SK-N-MC (cell line): ENCODE measurements at regions not wholly inside any gene's neighbourhood (a gene's known extent, or its start where the extent isn't known, plus 50 kb on each side); places are given as distances from the start of the nearest gene placed in this dataset.

Source experiments
- DNase-seq: peaks from one replicate; pipeline ENCODE4 v3.0.0-alpha.2; 2011; ENCODE audit warnings: low read depth, low spot score
- H3K27ac ChIP-seq: fragments of 200-600 bp; sonication (generic); 2 replicates; pipeline ENCODE4 v1.5.1; 2016; ENCODE audit warnings: mixed run types
- H3K36me3 ChIP-seq: fragments of 200-600 bp; sonication (generic); 2 replicates; pipeline ENCODE4 v1.6.1; 2017; ENCODE audit warnings: antibody characterized with exemption, low read length, mixed read lengths; ENCODE audit not compliant: insufficient read depth
- H3K4me3 ChIP-seq: fragments of 200-600 bp; sonication (generic); 2 replicates; pipeline ENCODE4 v1.5.1; 2016
- H3K9ac ChIP-seq: fragments of 200-600 bp; sonication (generic); 2 replicates; pipeline ENCODE4 v1.8.0; 2017; ENCODE audit warnings: mixed run types, mixed read lengths; ENCODE audit not compliant: insufficient read length
- H3K9me3 ChIP-seq: fragments of 200-600 bp; sonication (generic); 2 replicates; pipeline ENCODE4 v1.6.1; 2017; ENCODE audit warnings: low read depth, mild to moderate bottlenecking, antibody characterized with exemption, low read length, moderate library complexity, mixed read lengths
- EZH2 ChIP-seq: fragments of 200-600 bp; sonication (generic); IDR thresholded peaks from one replicate; pipeline ENCODE4 v1.6.1; 2017; ENCODE audit warnings: antibody characterized with exemption
- FOXP2 ChIP-seq: optimal IDR thresholded peaks from 2 replicates; pipeline ENCODE3; 2011; ENCODE audit warnings: mild to moderate bottlenecking, moderate library complexity; ENCODE audit not compliant: insufficient read depth; ENCODE audit errors: extremely low read length, control extremely low read depth
- POLR2AphosphoS5 ChIP-seq: IDR thresholded peaks from 2 replicates; pipeline ENCODE4 v1.6.1; 2012; ENCODE audit warnings: mild to moderate bottlenecking, low read depth, low read length, borderline replicate concordance

DNA sequence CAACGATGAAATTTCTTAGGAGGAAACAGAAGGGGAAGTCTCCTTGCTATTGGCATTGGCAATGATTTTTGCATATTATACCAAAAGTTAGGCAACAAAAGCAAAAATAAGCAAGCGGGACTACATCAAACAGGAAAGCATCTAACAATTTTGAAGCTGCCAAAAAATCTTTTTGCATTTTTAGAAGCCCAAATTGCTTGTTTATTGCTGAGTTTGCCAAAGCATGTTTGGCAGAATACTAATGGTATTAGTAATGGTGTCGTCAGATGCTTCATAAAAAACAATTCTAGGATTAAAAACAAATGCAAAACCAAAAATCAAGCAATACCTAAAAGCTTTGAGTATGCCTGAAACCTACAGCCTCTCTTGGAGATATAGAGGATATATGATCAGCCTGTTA lies 80.0 kb downstream of the GALR1 start:
- Histone ChIP-seq H3K9me3 (no peaks in the 10 kb centered on the region), H3K27ac (no peak overlapping the region), H3K9ac (no peak overlapping the region), H3K36me3 (no peaks in the 10 kb centered on the region), H3K4me3 (no peak overlapping the region)
- TF ChIP-seq FOXP2 (no peak), POLR2AphosphoS5 (no peak), EZH2 (no peak)
- DNase-seq: no peak

DNA sequence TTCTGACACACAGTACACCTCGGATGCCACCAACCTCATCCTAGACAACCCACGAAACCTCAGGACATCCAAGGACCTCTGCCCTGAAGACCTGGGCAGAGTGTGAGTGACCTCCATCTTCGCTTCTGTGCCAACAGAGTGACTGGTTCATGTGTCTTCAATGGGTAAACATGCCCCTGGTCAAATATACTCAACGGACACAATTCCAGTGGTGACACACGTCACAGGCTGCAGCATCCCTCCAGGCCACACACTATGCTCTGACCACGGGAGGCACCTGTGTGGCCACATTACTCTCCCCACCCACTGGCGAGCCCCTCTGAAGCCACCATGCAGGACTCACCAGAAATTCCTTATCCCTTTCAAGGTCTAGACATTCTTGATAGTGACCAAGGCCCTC lies 85.2 kb downstream of the GALR1 start:
- no peak for TF ChIP-seq EZH2
- TF ChIP-seq POLR2AphosphoS5: no peak
- no peak for TF ChIP-seq FOXP2

DNA sequence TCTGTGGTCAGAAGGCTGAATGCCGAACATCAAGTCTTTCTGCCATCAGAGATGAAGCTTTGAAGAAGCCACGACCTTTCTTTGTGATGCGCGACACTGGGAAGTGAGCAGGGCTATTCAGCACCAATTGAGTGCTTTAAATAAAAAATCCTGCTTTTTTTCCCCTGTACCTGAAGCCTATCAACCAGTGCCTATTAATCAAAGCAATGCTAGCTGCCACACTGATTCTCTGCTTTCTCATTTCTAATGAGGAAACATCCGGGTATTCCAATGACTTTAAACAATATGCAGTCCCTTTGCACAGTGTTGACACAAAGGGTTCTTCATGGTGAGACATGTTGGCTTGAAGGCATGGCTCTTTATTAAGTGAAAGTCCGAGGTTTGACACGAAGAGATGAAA lies 88.0 kb downstream of the GALR1 start:
- H3K36me3 ChIP-seq: no peaks in the 10 kb centered on the region
- H3K9ac ChIP-seq: no peak overlapping the region
- no peak overlapping the region for H3K27ac ChIP-seq
- H3K4me3 ChIP-seq: no peak overlapping the region
- no peaks in the 10 kb centered on the region for H3K9me3 ChIP-seq
- TF ChIP-seq FOXP2: no peak
- no peak for TF ChIP-seq POLR2AphosphoS5
- TF ChIP-seq EZH2: no peak
- DNase-seq: no peak

More for the DNA sequence above, 85.2 kb downstream of the GALR1 start:
- DNase-seq: no peak
- Histone ChIP-seq H3K9me3 (no peaks in the 10 kb centered on the region), H3K27ac (no peak overlapping the region), H3K9ac (no peak overlapping the region), H3K4me3 (no peak overlapping the region), H3K36me3 (no peaks in the 10 kb centered on the region)

DNA sequence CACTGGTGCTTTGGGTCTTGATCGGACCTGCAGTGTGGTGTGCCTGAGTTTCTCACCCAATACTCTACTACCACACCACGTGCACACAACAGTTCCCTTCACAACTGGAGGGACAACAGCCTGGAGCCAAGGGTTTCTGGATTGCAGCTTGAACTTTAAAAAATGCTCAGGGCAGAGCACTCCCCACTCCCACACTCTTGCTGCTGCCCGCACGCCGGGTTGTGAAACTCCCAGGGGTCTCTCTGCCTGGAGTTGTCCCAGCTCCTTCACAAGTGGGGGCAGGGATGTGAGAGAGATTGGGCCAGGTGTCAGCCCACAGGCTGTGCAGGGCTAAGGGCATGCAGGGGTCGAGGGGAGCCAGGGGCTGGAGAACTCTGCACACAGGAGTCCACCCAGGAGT lies 89.4 kb downstream of the GALR1 start:
- H3K27ac ChIP-seq: no peak overlapping the region
- H3K36me3 ChIP-seq: no peaks in the 10 kb centered on the region
- no peaks in the 10 kb centered on the region for H3K9me3 ChIP-seq
- no peak overlapping the region for H3K9ac ChIP-seq
- H3K4me3 ChIP-seq: no peak overlapping the region
- DNase-seq: no peak
- TF ChIP-seq POLR2AphosphoS5 (no peak), FOXP2 (no peak), EZH2 (no peak)

DNA sequence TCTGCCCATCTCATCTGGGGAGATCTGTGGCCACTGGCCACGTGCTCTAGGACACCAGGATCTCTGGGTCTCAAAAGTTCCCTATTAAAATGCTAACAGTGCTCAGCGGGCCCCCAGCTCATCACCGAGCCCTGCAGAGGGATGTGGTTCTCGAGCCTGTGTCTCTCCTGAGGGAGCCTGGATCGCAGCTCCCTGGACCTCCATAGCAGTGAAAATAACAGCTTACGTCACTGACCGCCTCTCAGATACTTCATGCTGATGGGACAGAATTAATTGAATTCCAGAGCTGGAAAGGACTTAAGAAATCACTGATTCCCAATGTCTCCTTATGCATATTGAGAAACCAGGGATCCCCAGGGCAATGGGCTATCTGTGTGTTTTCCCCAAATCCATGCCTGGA lies 90.0 kb downstream of the GALR1 start:
- no peak overlapping the region for H3K4me3 ChIP-seq
- DNase-seq: no peak
- H3K9ac ChIP-seq: no peak overlapping the region
- TF ChIP-seq EZH2: no peak
- TF ChIP-seq FOXP2: no peak
- no peak for TF ChIP-seq POLR2AphosphoS5
- H3K36me3 ChIP-seq: no peaks in the 10 kb centered on the region
- no peak overlapping the region for H3K27ac ChIP-seq
- H3K9me3 ChIP-seq: no peaks in the 10 kb centered on the region

DNA sequence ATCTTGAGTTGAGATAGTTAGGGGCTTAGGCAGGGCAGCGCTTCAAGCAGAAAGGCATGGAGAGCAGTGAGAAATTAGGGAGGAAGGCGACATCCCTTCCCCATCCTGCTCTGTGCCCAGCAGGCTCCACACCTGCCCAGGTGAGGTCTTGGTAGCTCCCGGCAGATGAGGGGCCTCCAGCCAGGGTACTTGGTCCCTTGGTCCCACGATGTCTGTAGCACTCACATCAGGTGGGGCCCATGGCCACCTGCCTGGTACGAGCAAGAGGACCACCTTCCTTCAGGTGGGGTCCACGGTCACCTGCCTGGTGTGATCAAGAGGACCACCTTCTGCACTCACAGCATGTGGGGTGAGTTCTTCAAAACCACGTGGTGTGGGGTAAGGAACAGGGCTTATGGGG lies 91.2 kb downstream of the GALR1 start:
- Histone ChIP-seq H3K9ac (no peak overlapping the region), H3K36me3 (no peaks in the 10 kb centered on the region), H3K4me3 (no peak overlapping the region), H3K9me3 (no peaks in the 10 kb centered on the region), H3K27ac (no peak overlapping the region)
- TF ChIP-seq POLR2AphosphoS5 (no peak), EZH2 (no peak), FOXP2 (no peak)
- no peak for DNase-seq

DNA sequence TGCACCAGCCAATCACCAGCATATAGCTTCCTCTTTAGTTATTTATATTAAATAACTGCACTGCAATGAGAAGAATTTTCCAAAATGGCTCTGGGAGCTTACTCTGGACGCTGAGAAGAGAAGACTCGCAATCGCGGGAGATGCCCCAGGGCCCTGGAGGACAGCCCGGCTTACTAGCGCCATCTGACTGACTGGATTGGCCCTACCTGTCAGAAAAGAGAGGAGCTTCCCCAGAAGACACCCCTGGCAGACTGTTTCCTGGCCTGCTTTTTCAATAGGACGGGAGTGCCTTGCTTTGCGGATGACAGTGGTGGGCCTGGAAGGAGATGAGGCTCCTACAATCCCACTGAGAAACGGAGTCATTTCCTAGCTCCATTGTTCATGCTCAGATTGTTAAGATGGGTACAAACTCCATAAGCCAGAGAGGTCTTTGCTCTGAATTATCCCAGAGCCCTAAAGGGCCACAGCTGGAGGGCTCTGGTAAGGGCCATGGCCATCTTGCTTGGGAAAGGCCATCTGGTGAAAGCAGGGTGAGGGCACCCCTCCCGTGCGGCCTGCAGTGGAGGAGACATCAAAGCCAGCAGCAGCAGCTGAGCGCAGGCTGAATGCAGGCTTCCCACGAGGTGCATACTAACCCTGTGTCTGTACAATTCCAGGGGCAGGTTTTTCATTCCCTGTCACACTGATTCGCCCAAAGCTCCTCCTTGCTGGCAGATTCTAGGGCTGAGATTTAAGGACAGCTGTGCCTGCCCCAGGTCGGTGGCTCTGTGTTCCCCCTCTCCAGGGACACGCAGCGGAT lies 92.1 kb downstream of the GALR1 start:
- DNase-seq: no peak
- no peak overlapping the region for H3K9ac ChIP-seq

DNA sequence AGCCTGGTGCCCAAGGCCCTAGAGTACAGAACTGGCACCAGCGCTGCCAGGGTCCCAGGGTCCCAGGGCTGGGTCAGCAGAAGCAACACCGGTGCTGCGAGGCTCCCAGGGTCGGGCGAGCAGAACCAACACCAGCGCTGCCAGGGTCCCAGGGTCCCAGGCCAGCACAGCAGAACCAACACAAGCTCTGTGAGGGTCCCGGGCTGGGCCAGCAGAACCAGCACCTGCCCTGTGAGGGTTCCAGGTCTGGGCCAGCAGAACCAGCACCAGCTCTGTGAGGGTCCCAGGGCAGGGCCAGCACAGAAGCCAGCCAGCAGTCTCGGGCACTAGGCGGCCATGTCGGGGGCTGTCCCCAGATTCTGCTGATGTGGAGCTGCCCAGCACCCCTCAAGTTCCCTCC lies 93.1 kb downstream of the GALR1 start:
- TF ChIP-seq FOXP2 (no peak), POLR2AphosphoS5 (no peak), EZH2 (no peak)
- no peaks in the 10 kb centered on the region for H3K36me3 ChIP-seq
- no peak overlapping the region for H3K9ac ChIP-seq
- DNase-seq: no peak
- H3K4me3 ChIP-seq: no peak overlapping the region
- no peaks in the 10 kb centered on the region for H3K9me3 ChIP-seq
- H3K27ac ChIP-seq: no peak overlapping the region

More for the DNA sequence above, 92.1 kb downstream of the GALR1 start:
- Histone ChIP-seq H3K4me3 (no peak overlapping the region), H3K27ac (no peak overlapping the region), H3K36me3 (no peaks in the 10 kb centered on the region), H3K9me3 (no peaks in the 10 kb centered on the region)
- TF ChIP-seq FOXP2: no peak
- no peak for TF ChIP-seq EZH2
- no peak for TF ChIP-seq POLR2AphosphoS5
